SK-N-SH (cell line): ENCODE measurements at regions not wholly inside any gene's neighbourhood (a gene's known extent, or its start where the extent isn't known, plus 50 kb on each side); places are given as distances from the start of the nearest gene placed in this dataset.

Experiments
- CTCF ChIA-PET: fragments of 300-600, 350-600 bp; formaldehyde crosslinking; extraction: SDS; loops from one replicate; lab custom pipeline; 2021; lab: Yijun Ruan, JAX
- POLR2A ChIA-PET: fragments of 350-600 bp; sonication (Branson Sonifier 250); formaldehyde crosslinking; extraction: SDS; loops from one replicate; lab custom pipeline; 2020; ENCODE audit warnings: antibody characterized with exemption, inconsistent platforms; lab: Yijun Ruan, JAX
- DNase-seq: peaks from one replicate; pipeline ENCODE4 v3.0.0; 2012
- H2AFZ ChIP-seq: fragments of 200-600 bp; sonication (generic); 2 replicates; pipeline ENCODE4 v1.8.1; 2016; ENCODE audit warnings: antibody characterized with exemption, mild to moderate bottlenecking, low read depth
- H3F3A ChIP-seq: fragments of 200-600 bp; sonication (generic); replicated peaks from 2 replicates; pipeline ENCODE3; 2016; ENCODE audit warnings: antibody characterized with exemption, mild to moderate bottlenecking; ENCODE audit not compliant: insufficient read depth
- H3K27ac ChIP-seq, 2 experiments: fragments of 200-500 bp in 1 of 2; fragments of 200-600 bp in 1 of 2; sonication (Bioruptor generic) in 1 of 2; sonication (generic), shearing (Covaris generic) in 1 of 2; 2 replicates each; pipeline versions ENCODE4 v1.5.1 to v1.6.1; 2014 to 2016; ENCODE audit warnings: low read depth in 2 of 2, inconsistent platforms in 1 of 2, low read length in 1 of 2, mild to moderate bottlenecking in 1 of 2, mixed read lengths in 1 of 2
- H3K27me3 ChIP-seq: fragments of 200-600 bp; sonication (generic), shearing (Covaris generic); 2 replicates; pipeline ENCODE4 v1.6.1; 2016; ENCODE audit warnings: mixed run types; ENCODE audit not compliant: insufficient read depth
- H3K36me3 ChIP-seq, 2 experiments: fragments of 200-500 bp in 1 of 2; fragments of 200-600 bp in 1 of 2; sonication (Bioruptor generic) in 1 of 2; sonication (generic) in 1 of 2; replicated peaks in 1 of 2; 2 replicates each; pipeline versions ENCODE3 to v1.5.1; 2014 to 2016; ENCODE audit warnings: low read length in 1 of 2, mild to moderate bottlenecking in 1 of 2; ENCODE audit not compliant: insufficient read depth in 2 of 2, control insufficient read depth in 1 of 2
- H3K4me1 ChIP-seq, 2 experiments: fragments of 200-500 bp in 1 of 2; fragments of 200-600 bp in 1 of 2; sonication (Bioruptor generic) in 1 of 2; sonication (generic), shearing (Covaris generic) in 1 of 2; 2 replicates each; pipeline versions ENCODE4 v1.5.1 to v1.6.1; 2014 to 2016; ENCODE audit warnings: low read depth in 1 of 2, low read length in 1 of 2, mixed run types in 1 of 2; ENCODE audit not compliant: insufficient read depth in 2 of 2, control insufficient read depth in 1 of 2
- H3K4me2 ChIP-seq: fragments of 200-600 bp; sonication (generic), shearing (Covaris generic); 2 replicates; pipeline ENCODE4 v1.6.1; 2017; ENCODE audit warnings: mixed run types
- H3K4me3 ChIP-seq, 2 experiments: fragments of 200-500 bp in 1 of 2; fragments of 200-600 bp in 1 of 2; sonication (Bioruptor generic) in 1 of 2; sonication (generic), shearing (Covaris generic) in 1 of 2; 2 replicates each; pipeline versions ENCODE4 v1.5.1 to v1.8.1; 2014 to 2016; ENCODE audit warnings: low read depth in 2 of 2, inconsistent platforms in 1 of 2, low read length in 1 of 2, mild to moderate bottlenecking in 1 of 2, mixed read lengths in 1 of 2, moderate library complexity in 1 of 2
- H3K79me2 ChIP-seq: fragments of 200-600 bp; sonication (generic); 2 replicates; pipeline ENCODE4 v1.8.1; 2017; ENCODE audit warnings: mild to moderate bottlenecking; ENCODE audit not compliant: insufficient read depth
- H3K9ac ChIP-seq: fragments of 200-600 bp; sonication (generic); 2 replicates; pipeline ENCODE4 v1.6.1; 2017; ENCODE audit warnings: mixed run types
- H3K9me2 ChIP-seq: fragments of 200-600 bp; sonication (generic); 2 replicates; pipeline ENCODE4 v1.6.1; 2017; ENCODE audit warnings: mixed run types
- H3K9me3 ChIP-seq: fragments of 200-600 bp; sonication (generic); 2 replicates; pipeline ENCODE4 v1.6.1; 2017; ENCODE audit warnings: mixed run types, mild to moderate bottlenecking, moderate library complexity
- H4K20me1 ChIP-seq: fragments of 200-600 bp; sonication (generic); 2 replicates; pipeline ENCODE4 v1.6.1; 2017; ENCODE audit warnings: mild to moderate bottlenecking, mixed run types; ENCODE audit not compliant: insufficient read depth
- EZH2phosphoT487 ChIP-seq: fragments of 200-600 bp; sonication (generic); IDR thresholded peaks from 2 replicates; pipeline ENCODE4 v1.6.1; 2017; ENCODE audit warnings: low read depth, mixed run types, mild to moderate bottlenecking, antibody characterized with exemption, moderate library complexity, borderline replicate concordance
- FOXM1 ChIP-seq: IDR thresholded peaks from 2 replicates; pipeline ENCODE4 v1.4.0; 2012; ENCODE audit warnings: low read depth, mild to moderate bottlenecking
- MEF2A ChIP-seq: IDR thresholded peaks from 2 replicates; pipeline ENCODE4 v1.4.0; 2012; ENCODE audit warnings: low read depth, borderline replicate concordance
- MXI1 ChIP-seq: IDR thresholded peaks from 2 replicates; pipeline ENCODE4 v1.6.1; 2012; ENCODE audit warnings: mild to moderate bottlenecking, low read depth, low read length, improper control_type of control experiment
- NFIC ChIP-seq: IDR thresholded peaks from 2 replicates; pipeline ENCODE4 v1.4.0; 2012; ENCODE audit warnings: borderline replicate concordance
- SIN3A ChIP-seq: IDR thresholded peaks from 2 replicates; pipeline ENCODE4 v1.6.1; 2012; ENCODE audit warnings: low read depth, mild to moderate bottlenecking, low read length, moderate library complexity, borderline replicate concordance
- SMC3 ChIP-seq: IDR thresholded peaks from 2 replicates; pipeline ENCODE4 v1.6.1; 2012; ENCODE audit warnings: low read depth, low read length, improper control_type of control experiment
- TAF1 ChIP-seq: IDR thresholded peaks from 2 replicates; pipeline ENCODE4 v1.6.1; 2012; ENCODE audit warnings: low read depth, mild to moderate bottlenecking, low read length, moderate library complexity, borderline replicate concordance
- WGBS: methylation state at CpG from one replicate; pipeline ENCODE4 v1.1.6; 2017; ENCODE audit warnings: low lambda C conversion rate; 5-methylcytosine and 5-hydroxymethylcytosine counted together
- TF ChIP-seq, protein P1 (sequence below): IDR thresholded peaks from 2 replicates; pipeline ENCODE4 v1.4.0; 2012; ENCODE audit warnings: low read depth
- TF ChIP-seq, protein P2 (sequence below): IDR thresholded peaks from 2 replicates; pipeline ENCODE4 v1.4.0; 2012; ENCODE audit warnings: low read depth, borderline replicate concordance

- H3K9me2 ChIP-seq = no peaks in the 10 kb centered on the region
- no peaks in the 10 kb centered on the region for H3K79me2 ChIP-seq
- H3K4me3 ChIP-seq = no peak overlapping the region
- H3F3A ChIP-seq = no peaks in the 10 kb centered on the region
- H3K27ac ChIP-seq = no peak overlapping the region; a peak in 1 of 4 replicates
- no peaks in the 10 kb centered on the region for H3K36me3 ChIP-seq
- no peak overlapping the region for H3K4me2 ChIP-seq
- ChIA-PET CTCF (interaction anchor here (0.6 to 3.3 kb wide), 7 partner anchors 9 to 1545 kb away, joined by 3 to 58 read pairs (median 7); no protein-coding TSS in a partner anchor), POLR2A (no interaction called here)
- TF ChIP-seq TAF1 (no peak), FOXM1 (no peak), SMC3 (no peak), EZH2phosphoT487 (no peak), MEF2A (no peak), MXI1 (no peak), NFIC (no peak)
- TF ChIP-seq, protein P1, sequence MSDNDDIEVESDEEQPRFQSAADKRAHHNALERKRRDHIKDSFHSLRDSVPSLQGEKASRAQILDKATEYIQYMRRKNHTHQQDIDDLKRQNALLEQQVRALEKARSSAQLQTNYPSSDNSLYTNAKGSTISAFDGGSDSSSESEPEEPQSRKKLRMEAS = no peak
- TF ChIP-seq, protein P2, sequence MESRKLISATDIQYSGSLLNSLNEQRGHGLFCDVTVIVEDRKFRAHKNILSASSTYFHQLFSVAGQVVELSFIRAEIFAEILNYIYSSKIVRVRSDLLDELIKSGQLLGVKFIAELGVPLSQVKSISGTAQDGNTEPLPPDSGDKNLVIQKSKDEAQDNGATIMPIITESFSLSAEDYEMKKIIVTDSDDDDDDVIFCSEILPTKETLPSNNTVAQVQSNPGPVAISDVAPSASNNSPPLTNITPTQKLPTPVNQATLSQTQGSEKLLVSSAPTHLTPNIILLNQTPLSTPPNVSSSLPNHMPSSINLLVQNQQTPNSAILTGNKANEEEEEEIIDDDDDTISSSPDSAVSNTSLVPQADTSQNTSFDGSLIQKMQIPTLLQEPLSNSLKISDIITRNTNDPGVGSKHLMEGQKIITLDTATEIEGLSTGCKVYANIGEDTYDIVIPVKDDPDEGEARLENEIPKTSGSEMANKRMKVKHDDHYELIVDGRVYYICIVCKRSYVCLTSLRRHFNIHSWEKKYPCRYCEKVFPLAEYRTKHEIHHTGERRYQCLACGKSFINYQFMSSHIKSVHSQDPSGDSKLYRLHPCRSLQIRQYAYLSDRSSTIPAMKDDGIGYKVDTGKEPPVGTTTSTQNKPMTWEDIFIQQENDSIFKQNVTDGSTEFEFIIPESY = no peak
- no peak overlapping the region for H2AFZ ChIP-seq
- no peaks in the 10 kb centered on the region for H3K27me3 ChIP-seq
- no peaks in the 10 kb centered on the region for H3K9me3 ChIP-seq
- WGBS = 42% methylated on average over 16 of the region's 16 CpGs
- H3K9ac ChIP-seq = no peak overlapping the region
- no peaks in the 10 kb centered on the region for H4K20me1 ChIP-seq
- H3K4me1 ChIP-seq = peaks cover 0 to 29% of the 10 kb centered on the region in 2 experiments; a peak in 2 of 4 replicates
- DNase-seq = peak; percentile 55
Measured at GRCh38 chr19:30679153-30679702, 307.0 kb downstream of the ZNF536 start.

DNA sequence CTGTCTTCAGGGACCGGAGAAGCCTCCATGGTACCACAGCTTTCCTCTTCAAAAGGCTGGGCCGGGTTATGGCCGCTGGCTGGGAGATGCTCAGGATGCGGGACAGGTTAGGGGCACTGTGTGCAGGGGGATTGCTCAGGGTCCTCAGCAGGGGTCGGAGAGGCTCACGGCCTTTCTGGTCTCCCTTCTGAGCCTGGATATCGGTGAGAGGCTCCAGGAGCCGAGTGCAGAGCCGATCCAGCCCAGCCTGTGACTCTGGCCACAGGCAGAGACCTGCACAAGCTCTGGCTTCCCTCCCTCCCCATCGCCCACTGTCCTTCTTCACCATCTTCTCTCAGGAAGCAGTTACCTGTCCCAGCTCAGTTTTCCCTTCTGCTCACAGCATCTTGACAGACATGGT is 306.0 kb downstream of the ZNF536 start:
- TF ChIP-seq SIN3A = no peak
- ChIA-PET CTCF (interaction anchor here (1.3 to 3.3 kb wide), 7 partner anchors 8 to 1546 kb away, joined by 3 to 58 read pairs (median 7); no protein-coding TSS in a partner anchor), POLR2A (no interaction called here)
- no peaks in the 10 kb centered on the region for H3F3A ChIP-seq
- H3K4me2 ChIP-seq = no peak overlapping the region
- 50% methylated on average over 10 of the region's 10 CpGs for WGBS
- H3K9me3 ChIP-seq = no peaks in the 10 kb centered on the region
- no peaks in the 10 kb centered on the region for H3K27me3 ChIP-seq
- no peaks in the 10 kb centered on the region for H3K9me2 ChIP-seq
- no peak for DNase-seq
- H3K9ac ChIP-seq = no peak overlapping the region
- H2AFZ ChIP-seq = no peak overlapping the region
- no peaks in the 10 kb centered on the region for H3K79me2 ChIP-seq
- no peaks in the 10 kb centered on the region for H3K36me3 ChIP-seq
- H3K4me1 ChIP-seq = peaks cover 0 to 29% of the 10 kb centered on the region in 2 experiments; a peak in 2 of 4 replicates
- no peaks in the 10 kb centered on the region for H4K20me1 ChIP-seq
- no peak overlapping the region for H3K4me3 ChIP-seq
- H3K27ac ChIP-seq = no peak overlapping the region
